HUES6 (cell line): ENCODE measurements at regions not wholly inside any gene's neighbourhood (a gene's known extent, or its start where the extent isn't known, plus 50 kb on each side); places are given as distances from the start of the nearest gene placed in this dataset.

ENCODE experiments used
- H3K27ac ChIP-seq: 2 replicates; pipeline ENCODE4 v1.7.0; 2013; ENCODE audit warnings: low read depth, mild to moderate bottlenecking, low read length, inconsistent platforms
- H3K27me3 ChIP-seq: 2 replicates; pipeline ENCODE4 v1.6.1; 2013; ENCODE audit warnings: low read length; ENCODE audit not compliant: control insufficient read depth, insufficient read depth
- H3K36me3 ChIP-seq: 2 replicates; pipeline ENCODE4 v1.6.1; 2013; ENCODE audit warnings: low read length; ENCODE audit not compliant: control insufficient read depth, insufficient read depth
- H3K4me1 ChIP-seq: 2 replicates; pipeline ENCODE4 v1.6.1; 2013; ENCODE audit warnings: low read length; ENCODE audit not compliant: control insufficient read depth, insufficient read depth
- H3K4me3 ChIP-seq: 2 replicates; pipeline ENCODE4 v1.5.1; 2013; ENCODE audit warnings: low read depth, low read length
- H3K9ac ChIP-seq: one replicate; pipeline ENCODE4 v1.6.1; 2013; ENCODE audit warnings: mild to moderate bottlenecking, low read length
- H3K9me3 ChIP-seq: 2 replicates; pipeline ENCODE4 v1.6.1; 2013; ENCODE audit warnings: low read depth, low read length; ENCODE audit not compliant: control insufficient read depth, insufficient read depth

DNA sequence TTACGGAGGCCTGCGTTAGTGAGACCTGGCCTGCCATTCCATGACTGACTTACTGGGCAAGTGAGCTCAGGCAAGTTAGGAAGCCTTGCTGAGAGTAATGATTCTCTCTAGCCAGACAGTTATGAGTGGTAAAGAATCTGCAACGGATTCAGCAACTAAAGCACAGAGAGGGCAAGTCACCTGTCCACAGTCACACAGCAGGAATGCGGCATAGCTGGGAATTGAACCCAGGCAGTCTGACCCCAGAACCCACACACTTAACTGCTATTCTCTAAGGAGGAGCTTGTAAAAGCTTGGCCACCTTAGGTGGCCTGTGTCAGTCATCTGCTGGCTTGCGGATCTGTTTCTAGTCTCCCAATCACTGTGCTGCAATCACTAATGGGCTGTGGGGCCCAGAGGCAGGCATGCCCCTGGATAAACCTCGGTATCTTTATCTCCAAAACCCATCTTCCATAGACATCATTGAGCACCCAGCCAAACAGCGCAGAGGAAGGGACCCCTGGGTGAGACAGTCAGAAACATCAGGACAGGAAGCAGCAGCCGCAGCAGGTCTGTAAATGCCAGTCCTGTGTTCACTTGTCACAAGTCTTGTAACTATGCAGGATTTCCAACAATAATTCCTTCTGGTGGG lies 215.9 kb upstream of the KCNG1 start:
- H3K9me3 ChIP-seq, result peaks cover 14% of the 10 kb centered on the region
- no peak overlapping the region for H3K9ac ChIP-seq
- H3K36me3 ChIP-seq, result no peaks in the 10 kb centered on the region
- no peak overlapping the region for H3K4me3 ChIP-seq
- no peaks in the 10 kb centered on the region for H3K27me3 ChIP-seq
- H3K27ac ChIP-seq, result no peak overlapping the region
- H3K4me1 ChIP-seq, result peaks cover 10% of the 10 kb centered on the region

DNA sequence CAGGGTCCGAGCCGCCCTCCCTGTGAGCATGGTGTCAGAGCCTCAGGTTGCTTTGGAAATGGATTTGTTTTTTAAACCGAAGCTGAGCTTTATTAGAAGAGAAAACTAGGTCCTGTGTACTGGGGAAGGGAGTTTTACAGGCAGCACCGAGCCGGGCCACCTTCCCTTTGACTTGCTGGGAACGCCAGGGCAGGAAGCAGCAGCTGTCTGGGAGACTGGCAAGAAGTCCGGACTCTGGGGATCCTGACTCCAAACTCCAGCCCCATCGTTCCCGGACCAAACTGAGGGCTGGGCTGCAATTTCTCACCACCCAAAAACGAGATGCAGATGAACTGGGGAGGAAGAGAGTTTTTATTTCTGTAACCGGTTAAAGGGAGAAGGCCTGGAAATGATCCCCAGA lies 214.9 kb upstream of the KCNG1 start:
- Histone ChIP-seq H3K27me3 (no peaks in the 10 kb centered on the region), H3K4me1 (peaks cover 10% of the 10 kb centered on the region), H3K27ac (no peak overlapping the region; the same call in 1 of the 2 replicates), H3K36me3 (no peaks in the 10 kb centered on the region; the same call in 1 of the 2 replicates), H3K9me3 (peaks cover 15% of the 10 kb centered on the region), H3K4me3 (no peak overlapping the region), H3K9ac (no peak overlapping the region)

- no peaks in the 10 kb centered on the region; the same call in 1 of the 2 replicates for H3K36me3 ChIP-seq
- H3K4me3 ChIP-seq, result no peak overlapping the region
- H3K4me1 ChIP-seq, result peaks cover 10% of the 10 kb centered on the region
- peaks cover 10% of the 10 kb centered on the region for H3K9me3 ChIP-seq
- no peak overlapping the region for H3K27ac ChIP-seq
- H3K27me3 ChIP-seq, result no peaks in the 10 kb centered on the region
- H3K9ac ChIP-seq, result no peak overlapping the region
These were observed 214.4 kb upstream of the KCNG1 start for GRCh38 chr20:51237278-51237677.

GRCh38 chr20:51236421-51236820 lies 213.5 kb upstream of the KCNG1 start:
- no peak overlapping the region for H3K27ac ChIP-seq
- H3K9me3 ChIP-seq, result peaks cover 7% of the 10 kb centered on the region; the same call in 1 of the 2 replicates
- H3K4me3 ChIP-seq, result no peak overlapping the region
- H3K36me3 ChIP-seq, result no peaks in the 10 kb centered on the region; the same call in 1 of the 2 replicates
- H3K4me1 ChIP-seq, result peaks cover 10% of the 10 kb centered on the region
- no peaks in the 10 kb centered on the region for H3K27me3 ChIP-seq
- no peak overlapping the region for H3K9ac ChIP-seq

- no peaks in the 10 kb centered on the region; the same call in 1 of the 2 replicates for H3K36me3 ChIP-seq
These were observed 210.4 kb upstream of the KCNG1 start for GRCh38 chr20:51233345-51233744.

DNA sequence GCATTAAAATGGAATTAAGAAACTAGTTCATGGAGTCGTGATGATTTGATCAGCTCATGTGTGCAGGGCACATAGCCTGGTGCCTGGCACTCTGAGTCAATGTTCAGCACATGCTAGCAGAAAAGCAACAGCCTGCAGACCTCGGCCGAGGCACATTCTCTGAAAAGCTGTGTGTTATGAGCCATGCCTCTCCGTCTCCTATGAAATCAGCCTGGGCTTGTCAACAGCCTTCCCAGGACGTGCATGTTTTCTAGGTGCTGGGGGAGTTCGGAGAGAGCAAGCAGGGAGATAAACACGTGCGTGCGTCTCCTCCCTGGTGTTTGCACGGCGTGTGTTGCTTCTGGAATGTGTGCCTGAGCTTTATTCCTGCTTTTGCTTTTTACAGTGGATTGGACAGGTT lies 207.8 kb upstream of the KCNG1 start:
- H3K27ac ChIP-seq, result no peak overlapping the region
- no peak overlapping the region for H3K4me3 ChIP-seq
- no peaks in the 10 kb centered on the region for H3K27me3 ChIP-seq
- H3K9ac ChIP-seq, result no peak overlapping the region
- H3K36me3 ChIP-seq, result no peaks in the 10 kb centered on the region; the same call in 1 of the 2 replicates
- no peaks in the 10 kb centered on the region for H3K4me1 ChIP-seq
- 0 out of 2 replicates have a peak, but pooled peaks cover 7% of the 10 kb centered on the region for H3K9me3 ChIP-seq

More at GRCh38 chr20:51233345-51233744, 210.4 kb upstream of the KCNG1 start:
- Histone ChIP-seq H3K27ac (no peak overlapping the region), H3K4me1 (peaks cover 10% of the 10 kb centered on the region), H3K4me3 (no peak overlapping the region), H3K9ac (no peak overlapping the region), H3K27me3 (no peaks in the 10 kb centered on the region), H3K9me3 (0 out of 2 replicates have a peak, but pooled peaks cover 7% of the 10 kb centered on the region)

GRCh38 chr20:51228763-51229162 lies 205.9 kb upstream of the KCNG1 start:
- Histone ChIP-seq H3K27ac (no peak overlapping the region), H3K9ac (no peak overlapping the region), H3K36me3 (no peaks in the 10 kb centered on the region; the same call in 1 of the 2 replicates), H3K4me1 (no peaks in the 10 kb centered on the region), H3K9me3 (peaks cover 15% of the 10 kb centered on the region; the same call in 1 of the 2 replicates), H3K4me3 (no peak overlapping the region), H3K27me3 (no peaks in the 10 kb centered on the region)

DNA sequence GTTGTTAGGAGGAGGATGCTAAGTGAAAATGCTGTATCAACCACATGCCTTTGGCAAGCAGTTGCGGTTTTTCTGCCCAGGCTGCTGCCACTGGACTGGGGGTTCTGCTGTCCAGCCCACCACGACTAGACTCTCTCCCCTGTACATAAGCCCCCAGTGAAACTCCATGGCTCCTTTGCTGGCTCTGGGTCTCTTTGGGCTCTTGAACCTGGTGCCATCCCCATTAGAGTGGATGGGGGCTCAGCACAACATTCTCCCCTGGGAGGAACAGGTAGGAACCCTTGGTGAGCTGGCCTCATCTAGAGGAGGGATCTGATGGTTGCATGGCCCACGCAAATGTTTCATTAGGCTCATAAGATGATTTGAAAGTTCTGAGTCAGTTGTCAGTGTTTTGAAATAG lies 204.8 kb upstream of the KCNG1 start:
- peaks cover 8% of the 10 kb centered on the region for H3K4me1 ChIP-seq
- no peaks in the 10 kb centered on the region; the same call in 1 of the 2 replicates for H3K36me3 ChIP-seq
- H3K4me3 ChIP-seq, result no peak overlapping the region
- no peak overlapping the region for H3K9ac ChIP-seq
- no peaks in the 10 kb centered on the region for H3K27me3 ChIP-seq
- H3K27ac ChIP-seq, result no peak overlapping the region
- peaks cover 12% of the 10 kb centered on the region; the same call in 1 of the 2 replicates for H3K9me3 ChIP-seq

DNA sequence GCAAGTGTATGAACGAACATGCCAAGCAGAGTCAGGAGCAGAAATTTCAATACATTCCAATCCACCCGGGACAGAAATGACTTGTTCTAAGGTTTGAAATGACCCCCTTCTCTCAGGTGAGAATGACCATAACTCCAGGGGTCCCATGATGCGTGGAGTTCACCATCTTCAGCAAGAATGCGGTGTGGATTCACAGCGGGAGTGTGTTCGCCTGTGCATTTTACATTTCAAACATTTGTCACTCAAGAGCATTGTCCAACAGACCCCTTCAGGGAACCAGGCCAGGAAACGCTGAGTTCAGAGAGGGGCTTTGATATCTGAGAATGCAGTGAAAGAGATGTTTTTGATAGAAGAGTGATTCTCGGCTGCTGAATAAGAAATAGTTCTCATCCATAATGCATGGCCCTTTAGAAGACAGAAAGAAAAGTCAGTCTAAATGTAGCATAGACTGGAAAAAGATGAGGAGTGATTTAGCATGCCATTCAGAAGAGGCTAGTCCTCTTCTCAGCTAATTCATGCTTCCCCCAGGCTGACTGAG lies 200.3 kb upstream of the KCNG1 start:
- Histone ChIP-seq H3K27ac (no peak overlapping the region), H3K9ac (no peak overlapping the region), H3K9me3 (peaks cover 8% of the 10 kb centered on the region; the same call in 1 of the 2 replicates), H3K4me3 (no peak overlapping the region), H3K27me3 (no peaks in the 10 kb centered on the region), H3K4me1 (peaks cover 28% of the 10 kb centered on the region), H3K36me3 (no peaks in the 10 kb centered on the region; the same call in 1 of the 2 replicates)

DNA sequence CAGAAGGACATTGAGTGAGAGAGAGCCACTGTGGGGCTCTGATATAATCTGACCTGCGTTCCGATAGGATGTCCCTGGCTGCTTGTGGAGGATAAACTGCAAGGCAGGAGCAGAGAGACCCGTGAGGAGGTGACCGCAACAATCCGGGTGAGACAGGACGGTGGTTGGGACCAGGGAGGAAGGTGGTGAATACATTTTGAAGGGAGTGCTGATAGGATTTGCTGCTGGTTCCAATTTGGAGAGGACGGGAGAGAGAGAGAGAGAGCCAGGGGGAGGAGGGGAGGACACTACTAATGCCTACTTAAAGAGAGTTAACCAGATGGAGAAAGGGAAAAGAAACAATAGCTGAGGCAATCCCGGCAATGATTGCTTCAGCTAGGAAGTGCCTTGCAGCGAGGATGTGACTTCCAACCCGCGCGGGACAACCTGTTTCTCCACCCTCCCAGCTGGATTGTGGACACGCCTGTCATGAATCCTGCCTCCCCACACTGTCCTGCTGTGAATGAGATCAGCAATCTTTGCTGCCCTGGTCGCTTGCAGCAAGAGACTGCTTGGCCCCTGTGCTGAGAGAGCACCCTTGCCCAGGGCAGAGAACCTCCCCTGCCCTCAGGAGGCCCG lies 199.0 kb upstream of the KCNG1 start:
- Histone ChIP-seq H3K9ac (peak overlapping the region; percentile 85), H3K4me1 (peaks cover 28% of the 10 kb centered on the region), H3K36me3 (no peaks in the 10 kb centered on the region; the same call in 1 of the 2 replicates), H3K4me3 (peak overlapping the region; percentile 51), H3K9me3 (peaks cover 21% of the 10 kb centered on the region), H3K27me3 (no peaks in the 10 kb centered on the region), H3K27ac (peak overlapping the region; percentile 58; the same call in 1 of the 2 replicates)

- peak overlapping the region; percentile 51; the same call in 1 of the 2 replicates for H3K4me3 ChIP-seq
- H3K9me3 ChIP-seq, result peaks cover 29% of the 10 kb centered on the region
These were observed 198.2 kb upstream of the KCNG1 start for GRCh38 chr20:51221103-51221502.

More at GRCh38 chr20:51221103-51221502, 198.2 kb upstream of the KCNG1 start:
- Histone ChIP-seq H3K27ac (peak overlapping the region; percentile 58; the same call in 1 of the 2 replicates), H3K36me3 (no peaks in the 10 kb centered on the region; the same call in 1 of the 2 replicates), H3K4me1 (peaks cover 28% of the 10 kb centered on the region), H3K27me3 (no peaks in the 10 kb centered on the region), H3K9ac (peak overlapping the region; percentile 85)
